Omental fat pad (tissue), 3 donors: ENCODE measurements at regions not wholly inside any gene's neighbourhood (a gene's known extent, or its start where the extent isn't known, plus 50 kb on each side); places are given as distances from the start of the nearest gene placed in this dataset.

Source experiments
- ATAC-seq: fragments of 150-250 bp; one replicate; pipeline ENCODE4 v1.9.1; 2016; ENCODE audit warnings: mild to moderate bottlenecking, moderate library complexity; ENCODE audit not compliant: low FRiP score
- DNase-seq: peaks from one replicate; pipeline ENCODE4 v3.0.0-alpha.2; 2019; ENCODE audit warnings: low spot score
- CTCF ChIP-seq, 3 donors: fragments of 450-650 bp; IDR thresholded peaks; one replicate each; pipeline ENCODE4 v1.5.1; 2016 to 2017; ENCODE audit warnings: antibody characterized with exemption in 3 of 3, mild to moderate bottlenecking in 3 of 3, moderate library complexity in 2 of 3

- DNase-seq: no peak
- no peak for TF ChIP-seq CTCF (IDR thresholded peaks at IDR 0.05)
- no peak for ATAC-seq
Observed at GRCh38 chr7:46745707-46746090, 824.6 kb upstream of the IGFBP3 start.

- TF ChIP-seq CTCF (IDR thresholded peaks at IDR 0.05): no peak
- ATAC-seq (no peak), DNase-seq (no peak)
Observed at GRCh38 chr7:46744957-46745706, 824.1 kb upstream of the IGFBP3 start.

- TF ChIP-seq CTCF (IDR thresholded peaks at IDR 0.05): no peak
- no peak for ATAC-seq
- no peak for DNase-seq
Observed at GRCh38 chr7:46742601-46743000, 821.5 kb upstream of the IGFBP3 start.

GRCh38 chr7:46741938-46742540, 821.0 kb upstream of the IGFBP3 start:
- no peak for TF ChIP-seq CTCF (IDR thresholded peaks at IDR 0.05)
- DNase-seq (no peak), ATAC-seq (no peak)

GRCh38 chr7:46741181-46741580, 820.1 kb upstream of the IGFBP3 start:
- no peak for TF ChIP-seq CTCF (IDR thresholded peaks at IDR 0.05)
- ATAC-seq: no peak
- DNase-seq: no peak

GRCh38 chr7:46739518-46740234, 818.6 kb upstream of the IGFBP3 start:
- DNase-seq (no peak), ATAC-seq (no peak)
- no peak for TF ChIP-seq CTCF (IDR thresholded peaks at IDR 0.05)
